Osteocyte (in vitro differentiated cells): ENCODE measurements at regions not wholly inside any gene's neighbourhood (a gene's known extent, or its start where the extent isn't known, plus 50 kb on each side); places are given as distances from the start of the nearest gene placed in this dataset.

Source experiments
- DNase-seq: peaks from one replicate; pipeline ENCODE4 v3.0.0; 2021; ENCODE audit warnings: mixed read lengths; ENCODE audit not compliant: unreplicated experiment; ENCODE audit errors: extremely low spot score
- H3K27ac Mint-ChIP-seq: one replicate; pipeline ENCODE4 v1.8.0; 2021; ENCODE audit warnings: mild to moderate bottlenecking, mixed read lengths; ENCODE audit not compliant: unreplicated experiment
- H3K27me3 Mint-ChIP-seq: one replicate; pipeline ENCODE4 v1.8.0; 2021; ENCODE audit warnings: mixed read lengths; ENCODE audit not compliant: unreplicated experiment
- H3K36me3 Mint-ChIP-seq: one replicate; pipeline ENCODE4 v1.8.0; 2021; ENCODE audit warnings: mixed read lengths; ENCODE audit not compliant: unreplicated experiment
- H3K4me1 Mint-ChIP-seq: one replicate; pipeline ENCODE4 v1.8.0; 2021; ENCODE audit warnings: mixed read lengths; ENCODE audit not compliant: unreplicated experiment
- H3K4me3 Mint-ChIP-seq: one replicate; pipeline ENCODE4 v1.8.0; 2021; ENCODE audit warnings: mild to moderate bottlenecking, moderate library complexity, mixed read lengths; ENCODE audit not compliant: unreplicated experiment
- H3K9me3 Mint-ChIP-seq: one replicate; pipeline ENCODE4 v1.8.0; 2021; ENCODE audit warnings: mixed read lengths; ENCODE audit not compliant: unreplicated experiment
- TF ChIP-seq, protein P1 (sequence below): fragments of 200-600 bp; sonication (generic); IDR thresholded peaks from 2 replicates; pipeline ENCODE4 v1.5.0; 2021; ENCODE audit warnings: antibody characterized with exemption, mild to moderate bottlenecking, moderate library complexity

DNA sequence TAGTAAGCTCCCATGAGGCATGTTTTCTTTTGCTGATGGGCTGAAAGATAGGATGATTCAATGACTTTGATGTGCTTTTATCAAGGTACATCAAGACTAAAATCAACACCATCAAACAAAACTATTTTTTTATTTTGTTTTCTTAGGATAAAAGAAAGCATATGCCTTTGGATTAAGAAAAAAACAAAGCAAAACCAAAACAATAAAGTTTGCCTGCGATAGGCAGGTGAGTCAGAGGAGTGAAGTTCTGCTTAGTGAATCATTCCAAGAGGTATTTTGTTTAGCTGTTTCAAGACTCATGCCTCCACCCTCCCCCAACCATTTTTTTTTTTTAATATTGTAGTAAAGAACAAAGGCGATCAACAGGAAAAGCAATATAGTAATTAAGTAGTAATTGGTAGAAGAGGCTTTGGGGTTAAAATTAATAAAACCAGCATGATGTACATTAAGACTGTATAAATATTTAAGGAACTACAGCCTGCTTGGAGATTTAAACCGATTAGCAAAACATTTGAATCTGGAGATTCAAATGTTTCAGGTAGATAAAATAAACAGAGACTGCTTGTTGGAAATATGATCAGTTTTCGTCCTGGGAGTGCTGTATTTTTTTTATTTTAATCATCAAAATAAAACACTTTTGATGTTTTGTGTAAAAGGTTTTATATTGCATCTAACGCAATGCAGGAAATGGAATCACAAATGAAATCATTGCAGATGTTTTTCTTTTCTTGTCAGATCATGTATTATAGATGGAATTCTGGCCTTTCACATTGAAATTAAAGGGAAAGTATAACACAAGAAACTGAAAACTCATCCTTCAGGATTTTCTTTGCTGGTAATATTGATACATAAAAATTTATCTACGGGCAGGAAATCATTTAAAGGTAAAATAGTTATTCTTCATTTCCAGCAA is 482.3 kb upstream of the MANEA start:
- DNase-seq, result no peak
- H3K27ac Mint-ChIP-seq, result no peak overlapping the region
- TF ChIP-seq, protein P1, sequence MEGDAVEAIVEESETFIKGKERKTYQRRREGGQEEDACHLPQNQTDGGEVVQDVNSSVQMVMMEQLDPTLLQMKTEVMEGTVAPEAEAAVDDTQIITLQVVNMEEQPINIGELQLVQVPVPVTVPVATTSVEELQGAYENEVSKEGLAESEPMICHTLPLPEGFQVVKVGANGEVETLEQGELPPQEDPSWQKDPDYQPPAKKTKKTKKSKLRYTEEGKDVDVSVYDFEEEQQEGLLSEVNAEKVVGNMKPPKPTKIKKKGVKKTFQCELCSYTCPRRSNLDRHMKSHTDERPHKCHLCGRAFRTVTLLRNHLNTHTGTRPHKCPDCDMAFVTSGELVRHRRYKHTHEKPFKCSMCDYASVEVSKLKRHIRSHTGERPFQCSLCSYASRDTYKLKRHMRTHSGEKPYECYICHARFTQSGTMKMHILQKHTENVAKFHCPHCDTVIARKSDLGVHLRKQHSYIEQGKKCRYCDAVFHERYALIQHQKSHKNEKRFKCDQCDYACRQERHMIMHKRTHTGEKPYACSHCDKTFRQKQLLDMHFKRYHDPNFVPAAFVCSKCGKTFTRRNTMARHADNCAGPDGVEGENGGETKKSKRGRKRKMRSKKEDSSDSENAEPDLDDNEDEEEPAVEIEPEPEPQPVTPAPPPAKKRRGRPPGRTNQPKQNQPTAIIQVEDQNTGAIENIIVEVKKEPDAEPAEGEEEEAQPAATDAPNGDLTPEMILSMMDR, result no peak

DNA sequence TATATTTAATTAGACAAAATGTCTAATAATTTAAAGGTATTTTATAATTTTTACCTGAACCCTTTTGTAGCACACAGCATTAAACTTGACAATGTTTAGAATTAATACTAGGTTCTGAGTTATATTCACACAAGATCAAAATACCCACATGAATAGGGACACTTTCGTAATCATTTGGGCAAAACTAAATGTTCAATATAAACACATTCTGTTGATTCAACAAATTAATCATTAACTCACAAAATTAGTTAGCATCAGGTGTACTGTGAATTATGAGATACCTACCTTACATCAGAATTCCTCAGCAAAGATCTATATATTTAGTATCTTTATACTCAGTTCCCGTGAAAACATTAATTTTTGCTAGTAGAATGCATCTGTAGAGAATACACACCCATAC is 481.5 kb upstream of the MANEA start:
- Mint-ChIP-seq H3K27me3 (peaks cover 22% of the 10 kb centered on the region), H3K36me3 (no peaks in the 10 kb centered on the region), H3K4me3 (no peak overlapping the region), H3K4me1 (peaks cover 3% of the 10 kb centered on the region), H3K27ac (no peak overlapping the region), H3K9me3 (no peaks in the 10 kb centered on the region)
- DNase-seq, result no peak
- TF ChIP-seq, protein P1, result no peak

More for the DNA sequence above, 482.3 kb upstream of the MANEA start:
- Mint-ChIP-seq H3K27me3 (peaks cover 22% of the 10 kb centered on the region), H3K9me3 (no peaks in the 10 kb centered on the region), H3K36me3 (no peaks in the 10 kb centered on the region), H3K4me3 (no peak overlapping the region), H3K4me1 (peaks cover 3% of the 10 kb centered on the region)

- no peaks in the 10 kb centered on the region for H3K9me3 Mint-ChIP-seq
- TF ChIP-seq, protein P1, result no peak
- H3K4me3 Mint-ChIP-seq, result no peak overlapping the region
- H3K36me3 Mint-ChIP-seq, result no peaks in the 10 kb centered on the region
- no peak for DNase-seq
- H3K4me1 Mint-ChIP-seq, result peaks cover 3% of the 10 kb centered on the region
- H3K27me3 Mint-ChIP-seq, result peaks cover 18% of the 10 kb centered on the region
- no peak overlapping the region for H3K27ac Mint-ChIP-seq
These were observed 477.9 kb upstream of the MANEA start for GRCh38 chr6:95099410-95099809.

- H3K27me3 Mint-ChIP-seq, result no peaks in the 10 kb centered on the region
- H3K27ac Mint-ChIP-seq, result no peak overlapping the region
- DNase-seq, result no peak
- TF ChIP-seq, protein P1, result no peak
- no peaks in the 10 kb centered on the region for H3K36me3 Mint-ChIP-seq
- no peak overlapping the region for H3K4me3 Mint-ChIP-seq
- no peaks in the 10 kb centered on the region for H3K4me1 Mint-ChIP-seq
- H3K9me3 Mint-ChIP-seq, result no peaks in the 10 kb centered on the region
These were observed 468.1 kb upstream of the MANEA start for GRCh38 chr6:95109212-95109611.

- no peaks in the 10 kb centered on the region for H3K9me3 Mint-ChIP-seq
- no peak overlapping the region for H3K4me3 Mint-ChIP-seq
- TF ChIP-seq, protein P1, result no peak
These were observed 466.6 kb upstream of the MANEA start for GRCh38 chr6:95110767-95111166.

More at GRCh38 chr6:95110767-95111166, 466.6 kb upstream of the MANEA start:
- H3K27ac Mint-ChIP-seq, result no peak overlapping the region
- no peaks in the 10 kb centered on the region for H3K4me1 Mint-ChIP-seq
- H3K36me3 Mint-ChIP-seq, result no peaks in the 10 kb centered on the region
- H3K27me3 Mint-ChIP-seq, result no peaks in the 10 kb centered on the region
- no peak for DNase-seq
